BE2C (cell line): ENCODE measurements at regions not wholly inside any gene's neighbourhood (a gene's known extent, or its start where the extent isn't known, plus 50 kb on each side); places are given as distances from the start of the nearest gene placed in this dataset.

Experiments
- DNase-seq: peaks from one replicate; pipeline ENCODE4 v3.0.0-alpha.2; 2020
- H3K27me3 ChIP-seq: fragments of 250-450 bp; sonication (Bioruptor Pico); 2 replicates; pipeline ENCODE4 v1.5.1; 2020; ENCODE audit warnings: mild to moderate bottlenecking
- H3K36me3 ChIP-seq: fragments of 250-450 bp; sonication (Bioruptor Pico); 2 replicates; pipeline ENCODE4 v1.5.1; 2020; ENCODE audit warnings: mild to moderate bottlenecking
- H3K4me1 ChIP-seq: fragments of 250-450 bp; sonication (Bioruptor Pico); 2 replicates; pipeline ENCODE4 v1.5.1; 2020
- H3K4me3 ChIP-seq: 2 replicates; pipeline ENCODE4 v1.5.1; 2011; ENCODE audit warnings: low read depth, low read length
- H3K9me3 ChIP-seq: fragments of 250-450 bp; sonication (Bioruptor Pico); 2 replicates; pipeline ENCODE4 v1.5.1; 2020
- TF ChIP-seq, protein P1 (sequence below): IDR thresholded peaks from 2 replicates; pipeline ENCODE4 v1.5.1; 2012; ENCODE audit warnings: mild to moderate bottlenecking, low read depth, low read length

DNA sequence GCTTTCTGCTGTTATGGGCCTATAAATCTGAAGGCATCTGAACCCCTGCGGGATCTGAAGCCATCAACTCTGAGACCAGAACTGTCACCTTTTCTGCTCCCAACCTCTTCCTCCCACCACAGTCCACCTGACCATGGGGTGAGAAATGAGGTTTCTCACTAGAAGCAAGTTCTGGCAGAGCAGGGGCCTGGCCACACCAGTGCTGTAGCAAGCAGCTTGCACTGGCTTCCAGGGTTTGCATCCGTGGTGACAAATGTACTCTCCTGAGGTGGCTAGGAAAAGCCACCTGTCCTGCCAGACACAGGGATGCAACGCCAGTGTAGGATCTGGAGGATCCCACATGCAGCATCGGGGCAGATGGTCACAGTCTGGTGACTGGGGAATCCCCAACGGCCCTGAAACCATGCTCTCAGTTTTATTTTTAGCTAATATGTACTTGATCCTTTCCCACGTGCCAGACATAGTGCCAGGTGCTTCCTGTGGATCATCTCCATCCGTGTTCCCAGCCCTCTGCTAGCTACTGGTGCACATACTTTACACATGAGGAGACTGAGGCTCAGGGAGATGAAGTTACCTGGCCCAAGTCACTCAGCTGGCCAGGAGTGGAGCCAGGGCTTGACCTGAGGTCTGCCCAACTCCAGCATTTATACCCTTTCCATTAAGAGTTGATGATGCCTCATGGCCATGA is 122.1 kb upstream of the SPACA1 start:
- H3K27me3 ChIP-seq: no peaks in the 10 kb centered on the region; the same call in 1 of the 2 replicates
- H3K36me3 ChIP-seq: no peaks in the 10 kb centered on the region
- H3K4me3 ChIP-seq: no peak overlapping the region
- TF ChIP-seq, protein P1, sequence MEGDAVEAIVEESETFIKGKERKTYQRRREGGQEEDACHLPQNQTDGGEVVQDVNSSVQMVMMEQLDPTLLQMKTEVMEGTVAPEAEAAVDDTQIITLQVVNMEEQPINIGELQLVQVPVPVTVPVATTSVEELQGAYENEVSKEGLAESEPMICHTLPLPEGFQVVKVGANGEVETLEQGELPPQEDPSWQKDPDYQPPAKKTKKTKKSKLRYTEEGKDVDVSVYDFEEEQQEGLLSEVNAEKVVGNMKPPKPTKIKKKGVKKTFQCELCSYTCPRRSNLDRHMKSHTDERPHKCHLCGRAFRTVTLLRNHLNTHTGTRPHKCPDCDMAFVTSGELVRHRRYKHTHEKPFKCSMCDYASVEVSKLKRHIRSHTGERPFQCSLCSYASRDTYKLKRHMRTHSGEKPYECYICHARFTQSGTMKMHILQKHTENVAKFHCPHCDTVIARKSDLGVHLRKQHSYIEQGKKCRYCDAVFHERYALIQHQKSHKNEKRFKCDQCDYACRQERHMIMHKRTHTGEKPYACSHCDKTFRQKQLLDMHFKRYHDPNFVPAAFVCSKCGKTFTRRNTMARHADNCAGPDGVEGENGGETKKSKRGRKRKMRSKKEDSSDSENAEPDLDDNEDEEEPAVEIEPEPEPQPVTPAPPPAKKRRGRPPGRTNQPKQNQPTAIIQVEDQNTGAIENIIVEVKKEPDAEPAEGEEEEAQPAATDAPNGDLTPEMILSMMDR: no peak
- no peak for DNase-seq
- no peaks in the 10 kb centered on the region for H3K4me1 ChIP-seq
- H3K9me3 ChIP-seq: no peaks in the 10 kb centered on the region

- Histone ChIP-seq H3K27me3 (peaks cover 1% of the 10 kb centered on the region; the same call in 1 of the 2 replicates), H3K4me1 (no peaks in the 10 kb centered on the region), H3K9me3 (no peaks in the 10 kb centered on the region), H3K4me3 (no peak overlapping the region), H3K36me3 (no peaks in the 10 kb centered on the region)
- TF ChIP-seq, protein P1: no peak
- DNase-seq: no peak
Observed at GRCh38 chr6:87923389-87924050, 124.1 kb upstream of the SPACA1 start.

- TF ChIP-seq, protein P1: no peak
- Histone ChIP-seq H3K4me1 (no peaks in the 10 kb centered on the region), H3K36me3 (no peaks in the 10 kb centered on the region), H3K9me3 (no peaks in the 10 kb centered on the region), H3K27me3 (peaks cover 3% of the 10 kb centered on the region; the same call in 1 of the 2 replicates), H3K4me3 (no peak overlapping the region)
- no peak for DNase-seq
Observed at GRCh38 chr6:87922947-87923330, 124.7 kb upstream of the SPACA1 start.

- TF ChIP-seq, protein P1: no peak
- Histone ChIP-seq H3K36me3 (no peaks in the 10 kb centered on the region), H3K9me3 (no peaks in the 10 kb centered on the region), H3K4me1 (no peaks in the 10 kb centered on the region), H3K27me3 (peaks cover 3% of the 10 kb centered on the region; the same call in 1 of the 2 replicates), H3K4me3 (no peak overlapping the region)
- DNase-seq: no peak
Observed at GRCh38 chr6:87922196-87922946, 125.3 kb upstream of the SPACA1 start.

DNA sequence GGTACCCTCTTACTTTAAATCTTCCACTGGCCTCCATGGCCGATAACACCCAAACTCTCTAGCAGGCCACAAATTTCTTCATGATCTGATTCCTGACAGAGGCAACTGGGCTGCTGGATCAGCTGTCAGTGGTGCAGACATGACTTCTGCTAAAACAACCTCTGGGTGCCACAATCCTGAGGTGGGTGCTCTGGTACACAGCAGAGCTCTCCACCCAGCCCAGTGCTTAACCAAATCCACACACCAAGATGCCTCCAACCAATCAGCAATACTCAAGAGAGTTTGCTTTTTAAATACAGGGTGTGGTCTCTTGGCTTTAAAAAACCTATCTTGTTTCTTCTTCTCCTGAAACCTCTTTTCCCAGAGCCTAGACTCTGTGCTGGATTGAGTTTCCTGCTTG is 126.6 kb upstream of the SPACA1 start:
- Histone ChIP-seq H3K9me3 (no peaks in the 10 kb centered on the region), H3K27me3 (peaks cover 3% of the 10 kb centered on the region; the same call in 1 of the 2 replicates), H3K4me3 (no peak overlapping the region), H3K36me3 (no peaks in the 10 kb centered on the region), H3K4me1 (no peaks in the 10 kb centered on the region)
- TF ChIP-seq, protein P1: no peak
- no peak for DNase-seq
